Stimulated activated CD4-positive, alpha-beta T cell treated with anti-CD3 and anti-CD28 coated beads, Interleukin-2, amount 100 ng/mL, for 24 hours (primary cell): ENCODE measurements at regions not wholly inside any gene's neighbourhood (a gene's known extent, or its start where the extent isn't known, plus 50 kb on each side); places are given as distances from the start of the nearest gene placed in this dataset.

Source experiments
- DNase-seq, 2 donors: peaks; one replicate each; pipeline ENCODE4 v3.0.0-alpha.2; 2020

DNA sequence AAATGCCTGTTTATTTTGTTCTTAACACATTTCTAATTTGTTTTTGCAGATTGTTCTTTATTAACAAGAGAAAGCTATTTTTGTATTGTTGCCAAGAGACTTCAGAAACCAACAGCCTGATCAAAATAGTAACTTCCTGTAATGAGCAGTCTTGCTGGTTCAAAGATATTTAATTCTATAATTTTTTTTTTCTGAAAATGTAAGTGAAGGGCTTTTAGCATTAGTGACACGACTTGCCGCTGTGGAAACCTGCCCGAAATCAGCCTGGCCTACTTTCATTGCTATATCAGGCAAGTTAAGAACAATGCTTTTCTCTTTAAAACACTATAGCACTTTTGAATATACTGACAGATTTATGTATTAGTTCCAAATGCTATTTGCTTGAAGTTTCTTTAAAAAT, 374.3 kb downstream of the EFNB2 start:
- DNase-seq, result no peak

DNA sequence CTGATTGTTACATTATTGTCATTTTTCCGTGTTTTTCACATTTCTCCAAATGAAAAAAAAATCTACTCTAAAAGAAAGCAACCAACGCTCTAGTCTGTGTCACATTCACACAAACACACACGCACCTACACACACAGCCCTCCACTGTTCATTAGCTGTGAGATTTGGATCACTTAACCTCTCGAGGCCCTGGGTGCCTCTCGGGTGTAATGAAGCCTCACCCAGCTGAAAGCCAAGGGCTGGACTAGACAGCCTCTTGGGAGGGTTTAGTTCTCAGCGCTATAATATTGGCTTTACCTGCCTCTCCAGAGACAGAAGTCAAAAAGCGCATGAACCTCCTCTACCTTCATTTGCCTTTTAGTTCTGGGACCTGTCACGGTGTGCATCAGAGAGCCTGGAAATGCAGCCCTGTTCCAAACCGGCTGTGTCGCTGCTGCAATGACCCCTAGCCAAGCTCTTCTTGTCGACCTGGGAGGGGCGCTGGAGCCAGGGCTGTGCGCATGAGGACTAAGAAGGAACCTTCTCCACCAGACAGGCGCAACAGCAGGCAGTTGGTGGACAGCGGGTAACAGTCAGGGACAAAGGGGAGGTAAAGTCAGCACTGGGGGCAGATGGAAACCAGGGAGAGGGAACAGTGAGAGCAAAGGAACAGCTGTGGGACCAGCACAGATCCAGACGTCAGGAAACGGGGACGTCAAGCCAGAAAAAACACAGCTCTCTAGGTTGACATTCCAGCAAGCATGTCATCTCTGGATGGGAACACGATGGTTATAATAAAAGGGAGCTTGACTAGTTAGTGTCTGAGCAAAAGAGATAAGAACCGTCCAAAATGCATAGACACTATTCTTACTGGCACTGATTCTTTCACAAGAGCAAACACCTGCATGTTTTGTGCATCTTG, 375.9 kb downstream of the EFNB2 start:
- DNase-seq, result no peak

DNA sequence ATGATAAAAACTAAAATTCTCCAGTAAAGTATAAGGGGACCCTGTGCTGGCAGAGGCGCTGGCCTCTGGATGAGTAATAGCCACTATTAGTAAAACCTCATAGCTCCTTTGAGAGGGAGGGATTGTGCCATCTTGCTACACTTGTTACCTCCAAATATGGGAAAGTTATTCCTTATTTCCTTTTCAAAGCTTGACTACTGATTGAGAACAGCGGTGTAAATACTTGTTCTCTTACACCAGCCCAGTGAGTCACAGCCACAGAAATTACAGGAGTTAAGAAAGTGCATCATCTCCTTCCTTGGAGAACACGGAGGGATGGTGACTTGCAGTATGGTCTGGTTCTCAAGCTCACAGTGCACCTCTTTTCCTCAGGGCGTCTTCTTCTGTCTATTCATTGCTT, 379.0 kb downstream of the EFNB2 start:
- no peak for DNase-seq

DNA sequence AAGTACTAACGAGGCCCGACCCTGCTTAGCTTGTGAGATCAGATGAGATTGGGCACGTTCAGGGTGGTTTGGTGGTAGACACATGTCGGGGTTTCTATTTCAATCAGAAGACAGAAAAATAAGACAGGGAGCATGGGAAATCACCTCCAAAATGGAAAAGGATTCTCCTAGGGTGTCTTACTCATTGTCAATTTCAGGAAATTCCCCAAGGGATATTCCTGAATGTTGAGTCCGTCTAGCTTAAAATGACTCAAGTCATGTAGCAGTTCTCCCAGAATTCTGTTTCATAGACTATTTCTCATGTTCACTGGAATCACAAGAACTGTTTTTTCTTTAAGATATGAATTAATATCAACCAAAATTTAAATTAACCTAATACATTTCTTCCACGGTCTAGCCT, 380.1 kb downstream of the EFNB2 start:
- no peak for DNase-seq

DNA sequence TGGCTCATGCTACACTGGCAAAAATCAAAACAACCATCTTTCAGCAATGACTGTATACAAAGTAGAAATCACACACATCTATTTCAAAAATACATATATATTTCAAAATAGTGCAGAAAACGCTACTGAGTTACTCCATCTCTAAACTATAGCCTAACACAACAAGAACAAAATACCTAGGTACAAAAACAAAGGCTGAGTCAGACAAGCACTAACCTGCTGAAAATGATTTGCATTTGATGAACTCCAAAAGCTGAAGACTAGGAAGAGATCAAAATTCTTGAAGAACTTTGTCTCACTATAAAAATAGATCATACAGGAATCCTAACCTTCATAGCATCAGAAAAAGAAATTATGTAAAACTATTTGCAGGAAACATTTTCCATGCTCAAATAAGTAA, 381.6 kb downstream of the EFNB2 start:
- DNase-seq, result no peak

DNA sequence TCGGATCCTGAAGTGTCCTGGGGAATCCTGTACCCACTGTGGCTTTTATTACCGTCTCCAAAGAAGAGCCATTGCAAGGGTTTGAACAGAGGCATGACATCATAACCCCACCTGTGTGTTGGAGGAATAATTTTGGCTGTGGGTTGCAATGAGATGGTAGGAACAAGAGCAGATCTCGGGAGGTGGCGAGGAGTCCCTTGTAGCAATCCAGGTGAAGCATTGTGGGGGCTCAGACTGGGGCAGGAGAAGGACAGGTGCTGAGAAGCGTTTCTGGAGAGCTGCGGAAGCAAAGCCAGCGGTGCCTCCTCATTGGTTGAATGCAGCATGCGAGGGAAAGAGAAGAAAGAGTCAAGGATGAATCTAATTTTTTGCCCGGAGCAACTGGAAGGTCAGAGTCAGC, 382.4 kb downstream of the EFNB2 start:
- DNase-seq, result no peak

DNA sequence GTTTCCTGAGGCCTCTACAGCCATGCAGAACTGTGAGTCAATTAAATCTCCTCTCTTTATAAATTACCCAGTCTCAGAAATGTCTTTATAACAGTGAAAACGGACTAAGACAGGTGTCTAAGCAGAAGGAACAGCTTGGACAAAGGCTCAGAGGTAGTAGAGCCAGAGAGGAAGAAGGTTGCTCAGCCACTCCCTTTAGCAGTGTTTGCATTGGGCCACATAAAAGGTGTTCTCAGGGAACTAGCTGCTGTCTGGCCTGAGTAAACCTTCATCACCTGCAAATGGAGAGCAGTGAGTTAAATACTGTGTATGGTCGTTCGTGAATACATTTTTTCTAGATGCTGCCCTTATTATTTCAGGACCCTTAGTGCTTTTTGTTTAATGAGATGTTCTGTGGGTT, 383.4 kb downstream of the EFNB2 start:
- no peak for DNase-seq

DNA sequence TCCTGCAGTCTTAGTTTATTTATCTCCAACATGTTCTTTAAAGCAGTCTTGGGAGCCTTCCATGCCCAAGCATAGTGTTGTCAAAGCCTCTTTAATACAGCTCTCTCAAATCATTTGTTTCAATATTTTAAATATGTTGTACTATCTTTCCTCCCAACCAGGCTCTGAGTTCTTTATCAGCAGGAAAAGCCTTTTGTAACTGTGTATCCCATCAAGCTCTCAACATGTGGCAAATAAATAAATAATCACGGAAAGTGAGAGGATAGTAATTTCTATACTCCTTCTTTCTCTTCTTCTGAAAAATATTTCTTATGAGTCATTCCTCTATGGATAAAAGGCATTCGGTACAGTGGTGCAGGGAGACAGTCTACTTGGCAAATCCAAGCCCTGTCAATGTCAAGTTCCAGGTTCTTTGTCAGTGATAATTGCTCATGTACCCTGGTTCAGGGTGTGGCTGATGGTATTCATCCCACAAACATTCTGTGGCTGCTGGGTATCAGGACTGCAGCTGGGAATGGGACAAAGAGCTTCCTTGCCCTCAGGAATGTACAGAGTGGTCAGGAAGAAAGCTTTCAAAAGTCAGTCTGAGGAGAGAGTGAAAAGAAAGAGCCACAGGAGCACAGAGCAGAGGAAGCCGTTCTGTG, 384.3 kb downstream of the EFNB2 start:
- no peak for DNase-seq

DNA sequence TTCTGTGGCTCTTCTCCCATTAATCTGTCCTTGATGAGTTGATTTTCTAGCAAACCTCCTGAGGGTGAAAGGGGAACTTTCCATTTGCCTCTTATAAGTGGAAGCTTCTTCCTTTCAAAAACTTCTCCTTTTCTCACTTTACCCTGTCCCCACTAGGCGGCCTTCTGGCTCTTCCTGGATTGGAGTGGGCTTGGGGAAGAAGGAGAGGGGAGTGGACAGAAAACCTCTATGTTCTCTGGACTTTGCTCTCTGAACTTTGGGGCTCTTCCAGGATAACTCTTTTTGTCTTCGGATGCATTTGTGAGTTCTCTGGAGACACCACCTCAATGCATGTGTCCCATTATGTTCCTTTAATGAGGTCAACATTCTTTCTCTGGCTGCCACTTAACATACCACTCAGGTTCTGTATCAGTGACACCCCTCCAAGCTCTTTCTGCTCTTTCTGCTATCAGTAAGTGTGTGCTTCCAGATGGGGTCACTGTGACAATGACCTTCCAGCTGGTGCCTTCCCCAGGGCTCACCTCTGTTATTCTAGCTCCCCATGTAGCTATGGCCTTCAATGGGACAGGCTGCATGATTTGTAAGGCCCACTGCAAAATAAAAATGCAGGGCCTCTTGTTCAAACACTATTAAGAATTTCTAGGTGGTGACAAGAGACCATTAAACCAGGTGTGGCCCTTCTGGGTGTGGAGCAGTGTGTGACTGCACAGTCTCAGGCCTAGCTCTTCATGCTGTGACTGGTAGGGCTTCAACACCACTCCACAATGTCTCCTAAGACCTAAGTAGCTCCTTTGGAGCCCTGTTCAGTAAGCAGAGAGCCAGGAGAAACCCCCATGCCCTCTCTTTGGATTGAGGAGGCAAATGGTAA, 389.2 kb downstream of the EFNB2 start:
- DNase-seq, result no peak

DNA sequence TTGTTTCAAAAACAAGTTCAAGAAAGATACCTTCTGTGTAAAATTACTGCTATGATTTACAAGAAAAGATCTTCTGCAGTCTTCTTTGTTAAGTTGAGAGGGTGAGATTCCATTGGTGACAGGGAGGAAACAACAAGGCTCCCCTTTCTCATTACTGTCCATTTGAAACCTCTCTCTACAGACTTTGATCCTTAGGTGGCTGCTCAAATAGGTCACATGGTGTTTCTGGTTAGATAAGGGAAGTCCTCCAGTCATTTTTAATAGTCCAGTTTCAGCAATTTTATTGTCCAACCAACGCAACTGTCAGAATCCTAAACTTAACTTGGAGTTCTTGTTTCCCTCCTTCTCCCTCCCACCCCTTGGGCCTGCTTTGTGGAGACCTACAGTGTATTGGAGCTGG, 390.4 kb downstream of the EFNB2 start:
- no peak for DNase-seq

DNA sequence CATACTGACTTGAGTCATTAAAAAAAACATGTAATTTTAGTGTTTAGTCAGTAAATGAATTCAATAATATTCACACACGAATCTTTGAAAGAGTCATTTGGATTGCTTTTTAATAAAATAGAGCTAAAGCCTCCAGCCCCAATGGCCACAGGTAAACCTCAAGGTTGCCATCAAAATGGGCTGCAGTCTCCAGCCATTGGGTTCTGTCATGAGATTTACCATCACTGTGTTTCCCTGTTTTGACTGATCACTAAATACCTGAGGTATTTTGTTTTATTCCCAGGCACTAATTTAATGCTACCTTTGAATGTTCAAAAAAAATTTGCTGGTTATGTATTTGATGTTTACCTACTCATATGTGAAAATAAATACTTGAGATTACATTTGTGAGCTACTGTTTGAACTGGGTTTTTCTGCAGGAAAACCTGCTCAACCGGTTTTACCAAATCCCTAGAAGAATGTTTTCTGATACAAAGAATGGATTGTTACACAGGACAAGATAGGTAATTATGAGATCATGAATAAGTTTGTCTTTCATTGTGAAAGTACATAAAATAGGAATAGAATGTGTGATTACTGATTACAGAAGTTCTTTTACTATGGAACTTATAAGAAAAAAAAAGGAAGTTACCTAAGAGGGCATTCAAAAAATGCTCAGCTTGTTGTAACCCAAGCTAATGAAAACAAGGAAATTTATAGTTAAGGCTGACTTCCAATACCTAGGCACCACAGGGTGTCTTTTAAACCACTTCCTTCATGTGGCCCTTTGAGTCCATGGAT, 391.3 kb downstream of the EFNB2 start:
- no peak for DNase-seq

DNA sequence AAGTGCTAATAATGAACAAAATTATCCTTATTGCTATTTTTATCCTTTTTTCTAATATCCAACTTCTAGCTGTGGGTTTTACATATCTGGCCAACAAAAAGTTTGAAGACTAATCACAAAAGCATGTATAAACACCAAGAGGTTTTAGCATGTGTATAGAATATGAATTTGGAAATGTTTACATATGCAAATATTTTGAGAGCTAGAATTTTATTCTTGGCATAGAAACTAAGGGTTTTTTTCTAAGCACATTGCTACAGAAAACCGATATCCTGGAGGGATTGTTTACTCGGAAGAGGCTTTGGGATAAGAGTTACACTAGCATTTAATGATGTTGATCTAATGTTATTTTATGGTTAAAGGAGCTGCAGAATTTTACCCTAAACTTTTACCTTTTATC, 392.1 kb downstream of the EFNB2 start:
- DNase-seq, result no peak

DNA sequence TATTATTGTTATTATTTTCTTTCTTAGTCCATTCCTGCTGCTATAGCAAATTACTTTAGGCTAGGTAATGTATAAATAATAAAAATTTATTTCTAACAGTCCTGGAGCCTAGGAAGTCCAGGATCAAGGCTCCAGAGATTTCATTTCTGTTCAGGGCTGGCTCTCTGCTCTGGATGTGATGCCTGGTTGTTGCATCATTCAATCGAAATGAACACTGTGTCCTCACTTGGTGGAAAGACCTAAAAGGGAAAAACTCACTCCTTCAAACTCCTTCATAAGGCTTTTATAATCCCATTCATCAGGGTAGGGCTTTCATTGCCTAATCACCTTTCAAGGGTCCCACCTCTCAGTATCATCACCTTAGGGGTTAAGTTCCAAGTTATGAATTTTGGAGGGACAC, 395.0 kb downstream of the EFNB2 start:
- DNase-seq, result no peak

DNA sequence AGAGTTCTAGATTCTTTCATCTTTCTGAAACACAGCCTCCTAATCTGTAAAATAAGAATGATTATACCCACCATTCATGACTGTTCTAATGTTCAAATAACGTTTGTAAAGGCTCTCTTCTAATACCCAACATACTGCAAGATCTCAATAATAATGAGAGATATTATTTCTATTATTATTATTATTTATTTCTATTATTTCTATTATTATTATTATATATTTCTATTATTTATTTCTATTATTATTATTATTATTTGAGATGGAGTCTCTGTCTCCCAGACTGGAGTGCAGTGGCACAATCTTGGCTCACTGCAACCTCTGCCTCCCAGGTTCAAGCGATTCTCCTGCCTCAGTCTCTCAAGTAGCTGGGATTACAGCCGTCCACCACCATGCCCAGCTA, 395.5 kb downstream of the EFNB2 start:
- DNase-seq, result no peak

DNA sequence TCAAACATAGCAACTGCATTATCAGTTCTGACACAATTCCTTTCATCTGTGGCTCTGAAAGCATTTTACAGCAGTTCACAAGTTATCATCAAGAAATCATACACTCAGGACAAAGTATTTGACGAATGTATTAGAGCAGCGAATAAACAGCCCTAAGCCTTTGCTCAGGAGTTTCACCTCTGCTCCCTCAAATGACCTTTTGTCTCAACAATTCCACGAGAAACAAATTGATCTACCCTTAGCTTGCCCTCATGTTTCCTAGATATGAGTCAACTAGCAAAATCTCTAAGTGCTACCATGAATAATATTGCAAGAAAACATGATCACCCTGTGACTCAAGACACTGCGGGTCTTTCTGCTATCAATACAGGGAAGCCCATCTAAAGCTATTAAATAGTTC, 396.1 kb downstream of the EFNB2 start:
- DNase-seq, result no peak

DNA sequence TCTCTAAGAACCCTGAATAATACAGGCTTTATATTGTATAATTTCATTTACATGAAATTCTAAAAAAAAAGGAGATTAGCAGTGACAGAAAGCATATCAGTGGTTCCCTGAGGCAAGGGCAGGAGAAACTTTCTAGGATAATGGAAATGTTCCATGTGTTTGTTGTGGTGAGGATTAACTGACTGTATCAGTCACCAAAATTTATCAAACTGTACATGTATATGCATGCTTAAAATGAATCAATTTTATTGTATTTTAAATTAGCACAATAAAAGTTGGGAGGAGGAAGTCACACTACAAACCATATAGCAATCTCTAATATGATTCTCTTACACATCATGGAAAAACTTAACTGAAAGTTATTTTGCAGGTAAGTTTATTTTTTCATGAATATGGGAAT, 396.8 kb downstream of the EFNB2 start:
- no peak for DNase-seq

DNA sequence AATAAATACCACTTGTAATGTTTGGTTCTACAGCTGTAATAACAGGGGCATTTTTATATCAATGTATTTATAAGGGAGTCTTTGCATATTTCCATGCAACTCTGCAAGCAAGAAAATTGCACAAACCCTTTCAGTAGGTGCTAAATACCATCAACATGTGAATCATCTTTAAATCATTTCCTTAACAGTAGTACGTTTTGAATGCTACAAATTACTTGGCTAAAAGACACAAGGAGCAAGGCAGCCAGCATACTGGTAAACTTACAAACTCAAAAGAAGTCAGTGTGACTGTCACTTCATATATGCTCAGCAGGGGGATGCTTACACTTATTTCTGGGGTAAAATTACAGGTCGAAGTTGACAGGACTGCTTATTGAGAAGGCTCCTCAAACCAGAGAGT, 402.4 kb downstream of the EFNB2 start:
- no peak for DNase-seq

DNA sequence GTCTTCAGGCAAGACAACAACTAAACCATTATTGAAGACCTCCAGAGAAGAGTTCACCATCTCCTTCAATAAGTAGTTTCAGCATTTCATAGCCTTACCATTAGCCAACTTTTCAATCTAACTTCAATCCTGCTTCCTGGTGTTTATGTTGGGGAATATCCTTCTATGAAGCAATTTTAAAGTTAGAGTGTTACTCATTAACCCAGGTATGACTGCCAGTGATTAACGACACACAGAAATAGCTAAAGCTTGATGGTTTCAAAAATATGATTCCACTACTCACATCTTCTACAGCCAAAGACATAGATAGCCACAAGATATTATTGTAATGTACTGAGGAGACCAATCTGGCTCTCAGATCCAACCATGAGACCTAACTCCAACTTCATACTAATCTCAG, 403.2 kb downstream of the EFNB2 start:
- DNase-seq, result no peak

DNA sequence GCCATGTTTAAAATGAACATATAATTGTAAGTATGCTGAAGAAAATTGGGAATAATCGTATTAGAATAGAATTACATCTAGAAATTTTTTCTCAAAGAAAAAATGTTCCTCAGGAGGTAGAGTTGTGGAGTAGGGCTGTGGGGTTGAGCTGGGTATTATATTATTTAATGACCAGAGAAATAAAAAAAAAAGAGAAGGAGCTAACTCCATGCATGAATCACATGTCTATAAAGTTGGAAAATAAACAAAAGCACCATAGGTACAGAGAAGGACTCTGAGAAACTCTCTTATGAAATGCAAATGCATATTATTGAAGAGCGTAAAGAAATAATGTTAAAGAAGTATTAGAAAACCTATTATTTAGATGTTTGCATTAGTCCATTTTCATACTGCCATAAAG, 405.5 kb downstream of the EFNB2 start:
- DNase-seq, result no peak

DNA sequence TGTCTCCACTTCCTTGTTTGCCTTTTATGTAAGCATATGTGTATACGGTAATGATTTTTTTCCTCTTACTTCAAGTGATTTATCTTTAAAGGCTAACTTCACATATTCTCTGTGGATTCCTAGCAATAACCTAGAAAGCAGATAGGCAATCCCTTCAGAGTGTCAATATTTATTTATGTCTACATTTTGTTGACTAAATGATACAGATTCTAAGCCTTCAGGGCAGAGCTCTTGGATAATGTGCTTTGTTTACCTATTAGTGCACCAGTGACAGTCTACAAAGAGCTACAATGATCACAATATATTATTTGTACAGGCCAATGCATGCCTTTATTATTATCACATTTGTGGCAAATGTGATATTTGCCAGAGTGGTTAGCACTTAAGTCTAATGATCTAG, 406.2 kb downstream of the EFNB2 start:
- DNase-seq, result no peak

DNA sequence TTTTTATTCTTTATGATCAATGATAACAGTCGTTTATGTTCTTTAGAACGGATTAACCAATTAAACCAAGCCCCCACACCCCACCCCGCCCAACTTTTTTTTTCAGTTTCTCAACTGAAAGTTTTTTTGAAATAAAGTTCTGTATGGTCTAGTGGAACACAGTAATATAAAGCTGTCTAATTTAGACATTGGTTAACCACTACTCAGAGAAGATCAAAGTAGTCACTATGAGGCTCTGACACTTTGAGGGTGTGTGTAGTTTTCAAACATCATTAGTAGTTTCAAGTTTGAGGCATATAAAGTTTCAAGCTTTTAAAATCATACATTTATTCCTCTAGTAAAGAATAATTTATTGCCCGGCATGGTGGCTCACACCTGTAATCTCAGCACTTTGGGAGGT, 413.2 kb downstream of the EFNB2 start:
- no peak for DNase-seq

DNA sequence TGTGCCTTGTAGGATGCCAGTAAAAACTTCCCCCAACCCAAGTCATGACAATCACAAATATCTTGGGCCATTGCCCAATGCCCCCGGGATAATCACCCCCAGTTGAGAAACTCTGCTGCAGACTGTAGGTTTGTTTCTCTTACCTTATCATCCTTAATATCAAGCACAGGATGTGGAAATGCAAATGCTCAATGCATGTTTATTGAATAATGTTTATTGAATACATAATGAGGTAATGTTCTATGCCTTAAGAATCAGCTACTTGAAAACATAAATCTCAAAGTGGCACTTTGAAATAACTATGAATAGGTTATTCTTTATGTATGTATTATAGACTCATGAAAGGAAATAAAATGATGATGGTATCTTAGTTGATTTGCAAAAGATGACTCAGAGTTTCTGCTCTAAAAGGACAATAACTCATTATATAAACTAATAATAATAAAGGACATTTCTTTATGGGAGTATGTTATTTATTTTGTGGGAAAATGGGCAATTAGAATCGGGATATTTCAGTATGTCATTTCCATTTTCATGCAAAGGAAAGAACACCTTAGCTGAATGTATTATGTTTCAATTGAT, 414.2 kb downstream of the EFNB2 start:
- no peak for DNase-seq

DNA sequence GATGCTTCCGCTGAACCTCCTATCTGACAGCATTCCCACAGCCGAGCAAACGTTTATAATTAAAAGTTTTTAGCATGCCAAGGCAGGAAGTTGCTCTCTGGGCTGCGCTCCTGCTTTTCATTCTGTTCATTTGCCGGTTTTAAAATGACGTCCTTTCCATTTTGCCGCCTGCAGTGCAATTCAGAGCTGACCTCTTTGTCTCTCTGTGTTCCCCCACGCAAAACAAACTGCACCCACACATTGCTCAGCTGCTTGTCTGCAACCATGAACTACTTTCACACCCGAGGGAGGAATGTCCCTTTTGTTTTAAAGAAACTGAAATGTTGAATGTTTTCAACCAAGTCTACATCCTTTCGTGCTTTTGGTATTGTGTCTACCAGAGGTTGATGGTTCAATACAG, 416.5 kb downstream of the EFNB2 start:
- DNase-seq, result no peak
